ENCODE measurements at regions not wholly inside any gene's neighbourhood (a gene's known extent, or its start where the extent isn't known, plus 50 kb on each side); places are given as distances from the start of the nearest gene placed in this dataset.

DNA sequence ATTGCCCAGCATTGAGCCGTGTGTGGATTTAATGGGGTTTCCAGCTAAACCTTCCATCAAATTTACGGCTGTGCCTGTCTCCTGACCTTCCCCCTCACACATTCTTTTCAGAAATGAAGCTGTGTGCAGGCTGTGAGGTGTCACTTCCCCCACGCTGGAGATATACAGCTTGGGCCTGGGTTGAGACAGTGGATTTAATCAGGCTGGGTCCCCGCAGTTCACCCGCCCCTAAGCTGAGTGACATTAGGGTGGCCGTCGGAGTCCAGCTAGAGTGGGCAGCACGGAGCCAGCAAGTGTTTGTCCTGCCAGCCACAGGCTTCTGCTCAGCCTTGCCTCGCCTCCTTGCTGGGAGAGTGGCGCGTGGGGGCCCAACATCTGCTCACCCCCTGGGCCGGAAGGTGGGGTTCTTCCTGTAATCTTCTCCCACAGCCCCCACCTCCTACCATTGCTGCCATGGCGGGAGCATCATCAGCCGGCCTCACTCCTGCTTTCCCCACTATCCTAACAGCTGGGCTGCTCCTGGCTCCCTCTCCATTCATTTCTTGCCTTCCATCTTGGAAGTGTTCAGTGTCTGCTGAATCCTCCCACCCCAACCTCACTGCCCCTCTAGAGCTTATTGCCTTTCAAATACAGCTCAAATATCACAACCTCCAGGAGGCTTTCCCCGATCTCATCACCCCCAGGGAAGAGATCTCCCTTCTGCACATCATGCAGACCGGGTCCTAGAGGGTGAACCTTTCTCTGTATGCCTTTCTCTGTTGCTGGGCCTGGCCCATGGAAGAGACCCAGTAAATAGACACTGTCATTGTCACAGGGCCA, 149.0 kb downstream of the GLI2 start:
- ChIA-PET POLR2A (no interaction called here), CTCF (no interaction called here)
- DNase-seq (ENCODE audit: extremely low spot score): no peak
- TF ChIP-seq, protein P1, sequence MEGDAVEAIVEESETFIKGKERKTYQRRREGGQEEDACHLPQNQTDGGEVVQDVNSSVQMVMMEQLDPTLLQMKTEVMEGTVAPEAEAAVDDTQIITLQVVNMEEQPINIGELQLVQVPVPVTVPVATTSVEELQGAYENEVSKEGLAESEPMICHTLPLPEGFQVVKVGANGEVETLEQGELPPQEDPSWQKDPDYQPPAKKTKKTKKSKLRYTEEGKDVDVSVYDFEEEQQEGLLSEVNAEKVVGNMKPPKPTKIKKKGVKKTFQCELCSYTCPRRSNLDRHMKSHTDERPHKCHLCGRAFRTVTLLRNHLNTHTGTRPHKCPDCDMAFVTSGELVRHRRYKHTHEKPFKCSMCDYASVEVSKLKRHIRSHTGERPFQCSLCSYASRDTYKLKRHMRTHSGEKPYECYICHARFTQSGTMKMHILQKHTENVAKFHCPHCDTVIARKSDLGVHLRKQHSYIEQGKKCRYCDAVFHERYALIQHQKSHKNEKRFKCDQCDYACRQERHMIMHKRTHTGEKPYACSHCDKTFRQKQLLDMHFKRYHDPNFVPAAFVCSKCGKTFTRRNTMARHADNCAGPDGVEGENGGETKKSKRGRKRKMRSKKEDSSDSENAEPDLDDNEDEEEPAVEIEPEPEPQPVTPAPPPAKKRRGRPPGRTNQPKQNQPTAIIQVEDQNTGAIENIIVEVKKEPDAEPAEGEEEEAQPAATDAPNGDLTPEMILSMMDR (IDR thresholded peaks at IDR 0.05; ENCODE audit: control extremely low read depth, extremely low read depth, low read depth, missing control alignments): no peak

DNA sequence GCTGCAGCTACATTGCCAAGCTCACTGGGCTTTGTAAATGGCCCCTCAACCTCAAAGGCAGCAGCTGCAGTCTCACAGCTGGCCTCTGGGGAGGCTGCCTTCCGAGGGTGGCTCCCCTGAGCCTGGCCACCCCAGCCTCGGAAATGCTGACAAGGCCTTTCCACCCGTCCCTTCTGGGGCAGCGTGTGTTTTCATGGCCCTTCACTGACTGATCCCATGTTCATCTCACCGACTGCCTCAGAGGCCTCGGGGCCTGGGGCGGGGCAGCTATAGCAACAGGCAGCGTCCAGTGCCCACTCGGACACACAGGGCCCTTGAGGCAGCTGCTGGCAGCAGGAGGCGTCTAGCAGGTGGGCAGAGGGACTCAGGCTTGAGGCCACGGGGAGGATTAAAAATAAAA, 149.7 kb downstream of the GLI2 start:
- TF ChIP-seq, protein P1 (IDR thresholded peaks at IDR 0.05; ENCODE audit: control extremely low read depth, extremely low read depth, low read depth, missing control alignments): no peak
- ChIA-PET CTCF (no interaction called here), POLR2A (no interaction called here)
- no peak for DNase-seq (ENCODE audit: extremely low spot score)

DNA sequence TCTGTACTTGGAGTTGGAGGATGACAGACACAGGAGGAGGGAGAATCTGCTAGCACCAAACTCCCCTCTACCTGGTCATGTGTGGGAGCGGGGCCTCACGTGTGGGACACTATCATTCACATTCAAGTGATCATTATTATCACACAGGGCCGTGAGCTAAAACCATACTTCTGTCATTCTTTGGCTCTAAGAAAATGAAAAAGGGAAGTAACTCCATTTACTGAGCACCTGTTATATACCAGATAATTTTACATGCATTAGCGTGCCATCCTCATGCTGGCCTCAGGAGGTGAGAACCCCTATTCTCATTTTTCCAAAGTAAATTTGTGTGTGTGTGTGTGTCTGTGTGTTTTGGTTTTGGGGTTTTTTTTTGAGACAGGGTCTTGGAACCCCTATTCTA, 150.1 kb downstream of the GLI2 start:
- CTCF ChIA-PET: no interaction called here
- POLR2A ChIA-PET: no interaction called here
- DNase-seq (ENCODE audit: extremely low spot score): no peak
- TF ChIP-seq, protein P1 (IDR thresholded peaks at IDR 0.05; ENCODE audit: control extremely low read depth, extremely low read depth, low read depth, missing control alignments): no peak

DNA sequence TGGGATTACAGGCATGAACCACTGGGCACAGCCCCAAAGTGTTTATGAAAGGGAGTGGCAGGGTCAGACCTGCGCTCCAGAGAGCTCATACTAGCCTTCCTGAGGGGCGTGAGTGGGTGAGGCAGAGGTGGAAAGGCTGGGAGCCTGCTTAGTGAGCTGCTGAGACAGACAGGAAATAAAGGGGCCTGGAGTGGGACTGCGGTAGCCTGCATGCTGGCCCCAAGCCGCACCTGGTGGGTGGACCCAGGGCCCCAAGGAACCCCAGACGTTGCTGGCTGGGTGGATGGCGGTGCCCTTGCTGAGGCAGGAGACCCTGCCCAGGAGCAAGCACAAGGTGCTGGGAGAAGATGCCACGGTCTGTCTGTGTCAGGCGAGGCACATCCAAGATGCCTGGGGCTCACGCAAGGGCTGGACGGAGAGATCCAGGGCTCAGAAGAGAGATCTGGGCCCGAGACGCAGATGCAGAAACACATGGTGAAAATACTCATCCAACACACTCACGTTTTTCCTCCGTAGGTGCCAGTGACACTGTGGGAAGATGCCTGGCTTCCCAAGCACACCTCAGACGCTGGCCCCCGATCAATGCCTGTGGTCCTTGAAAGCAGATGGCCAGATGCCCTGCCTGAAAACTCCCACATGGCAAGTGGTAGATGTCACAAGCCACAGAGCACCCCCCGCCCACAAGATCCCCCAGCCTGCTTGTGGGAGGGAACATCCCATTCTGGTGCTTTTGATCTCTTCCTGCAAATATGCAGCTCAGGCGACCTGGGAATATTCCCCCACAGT, 151.1 kb downstream of the GLI2 start:
- CTCF ChIA-PET: no interaction called here
- no peak for DNase-seq (ENCODE audit: extremely low spot score)
- TF ChIP-seq, protein P1 (IDR thresholded peaks at IDR 0.05; ENCODE audit: control extremely low read depth, extremely low read depth, low read depth, missing control alignments): no peak
- POLR2A ChIA-PET: no interaction called here

DNA sequence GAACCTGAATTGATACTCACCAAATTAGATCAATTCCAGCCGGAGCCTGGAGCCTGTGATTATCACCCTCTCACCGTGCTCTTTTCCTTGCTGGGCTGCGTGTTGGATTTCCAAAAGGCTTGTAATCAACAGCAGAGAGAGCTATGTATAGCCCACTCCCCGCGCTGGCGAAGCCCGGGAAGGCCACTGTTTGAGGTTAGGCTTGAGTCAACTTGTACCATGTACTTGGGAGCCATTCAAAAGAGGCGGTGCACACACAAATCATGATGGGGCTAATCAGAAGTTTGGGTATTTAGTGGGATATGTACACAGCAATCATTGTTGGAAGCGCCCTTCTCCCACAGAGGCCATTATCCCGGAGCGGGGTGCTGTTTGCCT, 151.6 kb downstream of the GLI2 start:
- TF ChIP-seq, protein P1 (IDR thresholded peaks at IDR 0.05; ENCODE audit: control extremely low read depth, extremely low read depth, low read depth, missing control alignments): no peak
- CTCF ChIA-PET: no interaction called here
- POLR2A ChIA-PET: no interaction called here
- DNase-seq (ENCODE audit: extremely low spot score): no peak

DNA sequence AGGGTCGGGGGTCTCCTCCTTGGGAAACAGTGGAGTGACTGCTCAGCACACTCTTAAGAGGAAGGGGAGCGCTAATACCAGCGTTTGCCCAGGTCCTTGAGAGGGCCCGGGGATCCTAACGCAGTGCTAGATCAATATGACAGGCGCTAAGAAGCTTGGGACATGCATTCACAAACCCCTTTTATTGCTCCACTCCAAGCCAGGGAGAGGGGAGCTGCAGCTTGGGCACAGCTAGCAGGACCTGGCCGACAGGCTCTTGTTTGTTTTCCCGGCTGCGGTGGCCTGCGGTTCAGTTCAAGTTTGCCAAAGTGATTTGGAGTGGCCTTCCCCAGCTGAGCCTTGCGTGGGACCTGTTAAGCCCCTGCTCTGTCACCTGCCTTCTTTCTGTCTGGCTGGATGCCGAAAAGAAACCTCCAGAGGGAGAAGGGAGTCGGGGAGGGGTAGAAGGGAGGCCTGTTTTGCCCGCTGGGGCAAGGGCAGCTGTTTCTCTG, 152.1 kb downstream of the GLI2 start:
- TF ChIP-seq, protein P1 (IDR thresholded peaks at IDR 0.05; ENCODE audit: control extremely low read depth, extremely low read depth, low read depth, missing control alignments): no peak
- DNase-seq (ENCODE audit: extremely low spot score): no peak
- ChIA-PET CTCF (no interaction called here), POLR2A (no interaction called here)
